ENCODE measurements at regions not wholly inside any gene's neighbourhood (a gene's known extent, or its start where the extent isn't known, plus 50 kb on each side); places are given as distances from the start of the nearest gene placed in this dataset.
"Not testable (repeated sequence)": the region's sequence is repeated elsewhere in the genome, so short reads cannot be mapped to it uniquely, and the experiment has no call there.

- Histone ChIP-seq H3K27ac (no peak overlapping the region), H3K27me3 (peaks cover 0 to 3% of the 10 kb centered on the region in 2 donors), H3K36me3 (no peaks in the 10 kb centered on the region), H3K4me3 (no peak overlapping the region), H3K9me3 (no peaks in the 10 kb centered on the region), H3K4me1 (no peaks in the 10 kb centered on the region)
- DNase-seq, result no peak
- intact Hi-C loops (cut with DNase I; ENCODE audit: low total_unique reads), result no loop called here
- no peak for TF ChIP-seq CTCF (IDR thresholded peaks at IDR 0.05)
Observed at GRCh38 chr22:34403667-34404066, 483.4 kb upstream of the LARGE1 start.

- Histone ChIP-seq H3K4me3 (no peak overlapping the region), H3K27me3 (peaks cover 0 to 3% of the 10 kb centered on the region in 2 donors), H3K27ac (no peak overlapping the region), H3K9me3 (no peaks in the 10 kb centered on the region), H3K36me3 (no peaks in the 10 kb centered on the region), H3K4me1 (no peaks in the 10 kb centered on the region)
- no peak for TF ChIP-seq CTCF (IDR thresholded peaks at IDR 0.05)
- intact Hi-C loops (cut with DNase I; ENCODE audit: low total_unique reads), result no loop called here
- no peak for DNase-seq
Observed at GRCh38 chr22:34410111-34410510, 489.8 kb upstream of the LARGE1 start.

DNA sequence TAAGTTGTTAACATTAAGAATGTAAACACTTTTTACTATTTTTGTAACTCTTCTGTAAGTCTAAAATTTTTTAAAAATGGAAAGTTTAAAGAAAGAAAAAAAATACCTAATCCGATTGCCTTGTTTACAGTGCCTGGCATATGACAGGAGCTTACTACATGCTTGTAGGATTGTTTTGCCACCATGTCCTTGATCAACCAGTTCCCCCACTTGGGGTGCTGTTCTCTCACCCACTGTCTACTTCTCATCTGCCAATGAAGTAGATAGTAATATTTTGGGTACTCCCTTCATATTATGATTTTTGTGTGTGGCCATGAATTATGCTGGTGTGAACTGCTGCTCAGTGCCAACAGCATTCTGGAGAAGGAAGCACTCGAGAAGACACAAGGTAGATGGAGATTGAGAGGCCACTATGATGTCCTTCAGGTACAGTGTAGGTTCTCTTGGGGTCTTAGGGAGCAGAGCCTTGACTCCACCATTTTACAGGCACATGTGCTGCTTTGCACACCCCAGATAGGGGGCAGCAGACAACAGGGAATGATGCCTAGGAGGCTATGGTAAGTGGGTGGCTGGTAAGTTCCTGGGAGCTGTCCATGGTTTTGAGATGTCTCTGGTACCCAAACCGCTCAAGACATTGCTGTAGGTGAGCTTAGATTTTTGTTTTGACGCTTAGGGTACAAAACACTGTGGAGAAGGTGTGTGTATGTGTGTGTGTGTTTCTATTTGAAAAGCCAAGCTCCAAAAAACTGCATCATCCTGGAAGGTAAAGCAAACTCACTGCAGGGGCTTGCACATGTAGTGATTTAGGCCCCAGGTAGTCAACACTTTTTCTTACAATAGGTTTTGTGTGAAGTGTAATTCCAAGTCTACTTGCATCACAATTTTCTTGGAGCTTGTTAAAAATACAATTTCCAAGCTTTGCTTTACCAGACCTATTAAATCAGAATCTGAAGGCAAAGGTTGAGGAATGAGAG is 494.5 kb upstream of the LARGE1 start:
- Histone ChIP-seq H3K4me1 (no peaks in the 10 kb centered on the region), H3K9me3 (peaks cover 0 to 4% (median 0%) of the 10 kb centered on the region in 3 donors), H3K27ac (no peak overlapping the region), H3K4me3 (no peak overlapping the region), H3K36me3 (no peaks in the 10 kb centered on the region), H3K27me3 (no peaks in the 10 kb centered on the region)
- DNase-seq, result no peak
- TF ChIP-seq CTCF (IDR thresholded peaks at IDR 0.05), result peak in 1 of 2 experiments; percentile 17
- intact Hi-C loops (cut with DNase I; ENCODE audit: low total_unique reads), result no loop called here

GRCh38 chr22:34416022-34416860 is 496.0 kb upstream of the LARGE1 start:
- Histone ChIP-seq H3K36me3 (no peaks in the 10 kb centered on the region), H3K4me3 (no peak overlapping the region), H3K27me3 (no peaks in the 10 kb centered on the region), H3K9me3 (peaks cover 0 to 4% (median 0%) of the 10 kb centered on the region in 3 donors), H3K27ac (no peak overlapping the region), H3K4me1 (no peaks in the 10 kb centered on the region)
- no peak for TF ChIP-seq CTCF (IDR thresholded peaks at IDR 0.05)
- intact Hi-C loops (cut with DNase I; ENCODE audit: low total_unique reads), result no loop called here
- DNase-seq, result no peak

DNA sequence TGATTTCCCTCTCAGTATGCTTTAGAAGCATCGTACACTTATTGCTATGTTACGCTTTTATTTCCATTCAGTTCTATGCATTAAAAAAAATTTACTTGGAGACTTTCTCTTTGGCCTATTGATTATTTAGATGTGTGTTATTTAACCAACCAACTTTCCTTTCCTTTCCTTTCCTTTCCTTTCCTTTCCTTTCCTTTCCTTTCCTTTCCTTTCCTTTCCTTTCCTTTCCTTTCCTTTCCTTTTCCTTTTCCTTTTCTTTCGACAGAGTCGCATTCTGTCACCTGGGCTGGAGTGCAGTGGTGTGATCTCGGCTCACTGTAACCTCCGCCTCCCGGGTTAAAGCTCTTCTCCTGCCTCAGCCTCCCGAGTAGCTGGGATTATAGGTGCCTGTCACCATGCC is 502.7 kb upstream of the LARGE1 start:
- DNase-seq; intact Hi-C loops (cut with DNase I; ENCODE audit: low total_unique reads); H3K36me3 ChIP-seq; H3K4me1 ChIP-seq; H3K27me3 ChIP-seq; H3K27ac ChIP-seq; H3K9me3 ChIP-seq; H3K4me3 ChIP-seq: not testable (repeated sequence)

GRCh38 chr22:34427436-34427835 is 507.2 kb upstream of the LARGE1 start:
- Histone ChIP-seq H3K27ac (no peak overlapping the region), H3K36me3 (no peaks in the 10 kb centered on the region), H3K27me3 (no peaks in the 10 kb centered on the region), H3K4me1 (no peaks in the 10 kb centered on the region), H3K4me3 (no peak overlapping the region), H3K9me3 (no peaks in the 10 kb centered on the region)
- intact Hi-C loops (cut with DNase I; ENCODE audit: low total_unique reads), result no loop called here
- TF ChIP-seq CTCF (IDR thresholded peaks at IDR 0.05), result no peak
- DNase-seq, result no peak

Data from tibial artery (tissue), 4 donors.